OCI-LY1 (cell line): ENCODE measurements at regions not wholly inside any gene's neighbourhood (a gene's known extent, or its start where the extent isn't known, plus 50 kb on each side); places are given as distances from the start of the nearest gene placed in this dataset.

ENCODE experiments used
- H2AFZ ChIP-seq: fragments of 200-600 bp; sonication (generic), shearing (Covaris generic); 2 replicates; pipeline ENCODE4 v1.6.0; 2014; ENCODE audit warnings: antibody characterized with exemption, mild to moderate bottlenecking, low read length
- H3F3A ChIP-seq: fragments of 200-600 bp; sonication (generic), shearing (Covaris generic); 2 replicates; pipeline ENCODE4 v1.6.0; 2014; ENCODE audit warnings: mild to moderate bottlenecking, antibody characterized with exemption, low read length, moderate library complexity; ENCODE audit not compliant: insufficient read depth
- H3K27ac ChIP-seq: fragments of 200-600 bp; sonication (generic); 2 replicates; pipeline ENCODE4 v1.5.1; 2014; ENCODE audit warnings: low read length, mixed run types, mild to moderate bottlenecking, low read depth; ENCODE audit not compliant: poor library complexity, severe bottlenecking
- H3K27me3 ChIP-seq: fragments of 200-600 bp; sonication (generic); 2 replicates; pipeline ENCODE4 v1.6.0; 2014; ENCODE audit warnings: antibody characterized with exemption, mild to moderate bottlenecking, low read length, moderate library complexity; ENCODE audit not compliant: insufficient read depth
- H3K36me3 ChIP-seq: fragments of 200-600 bp; sonication (generic); 2 replicates; pipeline ENCODE4 v1.6.1; 2014; ENCODE audit warnings: mild to moderate bottlenecking, antibody characterized with exemption, low read length, moderate library complexity, mixed read lengths; ENCODE audit not compliant: insufficient read depth
- H3K4me1 ChIP-seq: fragments of 200-600 bp; sonication (generic); 2 replicates; pipeline ENCODE4 v1.5.1; 2014; ENCODE audit warnings: mild to moderate bottlenecking, low read length, moderate library complexity; ENCODE audit not compliant: insufficient read depth, severe bottlenecking
- H3K4me2 ChIP-seq: fragments of 200-600 bp; sonication (generic), shearing (Covaris generic); 2 replicates; pipeline ENCODE4 v1.6.1; 2014; ENCODE audit warnings: low read length
- H3K4me3 ChIP-seq: fragments of 200-600 bp; sonication (generic); 2 replicates; pipeline ENCODE4 v1.5.1; 2014; ENCODE audit warnings: low read length, low read depth, mild to moderate bottlenecking, mixed read lengths; ENCODE audit not compliant: poor library complexity, severe bottlenecking
- H3K79me2 ChIP-seq: fragments of 200-600 bp; shearing (Covaris generic); 2 replicates; pipeline ENCODE4 v1.6.1; 2016; ENCODE audit warnings: mixed run types, low read length, mixed read lengths; ENCODE audit not compliant: insufficient read depth
- H3K9ac ChIP-seq: fragments of 200-600 bp; sonication (generic), shearing (Covaris generic); 2 replicates; pipeline ENCODE4 v1.6.1; 2014; ENCODE audit warnings: mild to moderate bottlenecking, low read length, mixed read lengths
- H3K9me2 ChIP-seq: fragments of 200-600 bp; sonication (generic), shearing (Covaris generic); 2 replicates; pipeline ENCODE4 v1.6.1; 2014; ENCODE audit warnings: low read depth, mild to moderate bottlenecking, low read length, mixed read lengths
- H3K9me3 ChIP-seq: fragments of 200-600 bp; shearing (Covaris generic); 2 replicates; pipeline ENCODE4 v1.6.1; 2014; ENCODE audit warnings: low read length, mixed read lengths
- H4K20me1 ChIP-seq: fragments of 200-600 bp; sonication (generic), shearing (Covaris generic); 2 replicates; pipeline ENCODE4 v1.6.0; 2016; ENCODE audit warnings: mild to moderate bottlenecking, low read length; ENCODE audit not compliant: insufficient read depth
- CTCF ChIP-seq: fragments of 200-600 bp; sonication (generic), shearing (Covaris generic); IDR thresholded peaks from 2 replicates; pipeline ENCODE4 v1.5.1; 2017; ENCODE audit warnings: mild to moderate bottlenecking, antibody characterized with exemption, low read length, moderate library complexity, mixed read lengths
- EZH2 ChIP-seq: fragments of 200-600 bp; sonication (generic), shearing (Covaris generic); IDR thresholded peaks from 2 replicates; pipeline ENCODE4 v1.8.0; 2017; ENCODE audit warnings: borderline replicate concordance, mixed run types, mild to moderate bottlenecking, antibody characterized with exemption, low read length, moderate library complexity, mixed read lengths

DNA sequence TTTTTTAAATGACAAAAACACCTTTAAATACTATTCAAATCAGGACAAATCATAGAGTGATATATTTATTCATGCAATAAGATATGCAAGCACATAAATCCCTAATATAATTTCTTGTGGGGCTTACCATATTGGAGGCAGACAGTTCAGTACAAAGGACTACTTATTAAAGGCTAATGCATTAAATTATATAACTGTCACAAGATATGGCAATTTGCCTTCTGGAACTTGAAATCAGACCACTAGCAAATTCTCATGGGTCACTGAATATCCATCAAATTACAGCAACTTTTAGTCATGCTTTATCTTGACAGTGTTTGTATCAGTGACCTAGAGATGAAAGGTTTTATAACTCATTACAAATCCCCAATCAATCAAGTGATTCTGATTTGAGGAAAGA, 54.1 kb upstream of the NCAM2 start:
- Histone ChIP-seq H3K4me3 (no peak overlapping the region), H3K27ac (no peak overlapping the region), H3K4me2 (no peak overlapping the region), H3K4me1 (no peaks in the 10 kb centered on the region), H3K9me3 (no peaks in the 10 kb centered on the region), H2AFZ (no peak overlapping the region), H3K79me2 (no peaks in the 10 kb centered on the region), H3F3A (no peaks in the 10 kb centered on the region), H4K20me1 (no peaks in the 10 kb centered on the region), H3K27me3 (no peaks in the 10 kb centered on the region), H3K9ac (no peak overlapping the region), H3K36me3 (no peaks in the 10 kb centered on the region), H3K9me2 (no peaks in the 10 kb centered on the region)
- TF ChIP-seq EZH2 = no peak
- TF ChIP-seq CTCF = no peak

GRCh38 chr21:20946701-20947100, 51.5 kb upstream of the NCAM2 start:
- Histone ChIP-seq H3K36me3 (no peaks in the 10 kb centered on the region), H3K4me2 (no peak overlapping the region), H3K4me1 (no peaks in the 10 kb centered on the region), H3K27ac (no peak overlapping the region), H3K79me2 (no peaks in the 10 kb centered on the region), H4K20me1 (no peaks in the 10 kb centered on the region), H3K9ac (no peak overlapping the region), H3K27me3 (no peaks in the 10 kb centered on the region), H3K9me3 (no peaks in the 10 kb centered on the region), H3K4me3 (no peak overlapping the region), H3K9me2 (no peaks in the 10 kb centered on the region), H2AFZ (no peak overlapping the region), H3F3A (no peaks in the 10 kb centered on the region)
- no peak for TF ChIP-seq EZH2
